ENCODE measurements at regions not wholly inside any gene's neighbourhood (a gene's known extent, or its start where the extent isn't known, plus 50 kb on each side); places are given as distances from the start of the nearest gene placed in this dataset.

DNA sequence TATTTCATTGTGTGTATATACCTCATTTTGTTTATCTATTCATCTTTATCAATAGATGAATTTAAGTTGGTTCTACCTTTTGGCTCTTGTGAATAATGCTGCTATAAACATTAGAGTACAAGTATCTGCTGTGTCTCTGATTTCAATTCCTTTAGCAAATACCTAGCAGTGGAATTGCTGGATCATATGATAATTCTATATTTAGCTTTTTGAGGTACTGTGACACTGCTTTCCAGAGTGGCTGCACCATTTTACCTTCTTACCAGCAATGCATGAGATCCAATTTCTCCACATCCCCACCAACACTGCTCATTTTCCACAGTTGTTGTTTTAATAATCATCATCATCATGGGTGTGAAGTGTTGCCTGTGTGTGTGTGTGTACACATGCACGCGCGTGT is 182.3 kb downstream of the MBOAT1 start:
- TF ChIP-seq, protein P1, sequence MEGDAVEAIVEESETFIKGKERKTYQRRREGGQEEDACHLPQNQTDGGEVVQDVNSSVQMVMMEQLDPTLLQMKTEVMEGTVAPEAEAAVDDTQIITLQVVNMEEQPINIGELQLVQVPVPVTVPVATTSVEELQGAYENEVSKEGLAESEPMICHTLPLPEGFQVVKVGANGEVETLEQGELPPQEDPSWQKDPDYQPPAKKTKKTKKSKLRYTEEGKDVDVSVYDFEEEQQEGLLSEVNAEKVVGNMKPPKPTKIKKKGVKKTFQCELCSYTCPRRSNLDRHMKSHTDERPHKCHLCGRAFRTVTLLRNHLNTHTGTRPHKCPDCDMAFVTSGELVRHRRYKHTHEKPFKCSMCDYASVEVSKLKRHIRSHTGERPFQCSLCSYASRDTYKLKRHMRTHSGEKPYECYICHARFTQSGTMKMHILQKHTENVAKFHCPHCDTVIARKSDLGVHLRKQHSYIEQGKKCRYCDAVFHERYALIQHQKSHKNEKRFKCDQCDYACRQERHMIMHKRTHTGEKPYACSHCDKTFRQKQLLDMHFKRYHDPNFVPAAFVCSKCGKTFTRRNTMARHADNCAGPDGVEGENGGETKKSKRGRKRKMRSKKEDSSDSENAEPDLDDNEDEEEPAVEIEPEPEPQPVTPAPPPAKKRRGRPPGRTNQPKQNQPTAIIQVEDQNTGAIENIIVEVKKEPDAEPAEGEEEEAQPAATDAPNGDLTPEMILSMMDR (IDR thresholded peaks at IDR 0.05), result no peak
- no peak for TF ChIP-seq EZH2 (IDR thresholded peaks at IDR 0.05)
